ENCODE measurements at regions not wholly inside any gene's neighbourhood (a gene's known extent, or its start where the extent isn't known, plus 50 kb on each side); places are given as distances from the start of the nearest gene placed in this dataset.
A peak's percentile ranks its signal among the peaks of the same experiment; 100 is the strongest.
"Not testable (repeated sequence)": the region's sequence is repeated elsewhere in the genome, so short reads cannot be mapped to it uniquely, and the experiment has no call there.

GRCh38 chr3:107188262-107188661, 189.0 kb upstream of the CCDC54 start:
- no peak overlapping the region for H3K27ac Mint-ChIP-seq

DNA sequence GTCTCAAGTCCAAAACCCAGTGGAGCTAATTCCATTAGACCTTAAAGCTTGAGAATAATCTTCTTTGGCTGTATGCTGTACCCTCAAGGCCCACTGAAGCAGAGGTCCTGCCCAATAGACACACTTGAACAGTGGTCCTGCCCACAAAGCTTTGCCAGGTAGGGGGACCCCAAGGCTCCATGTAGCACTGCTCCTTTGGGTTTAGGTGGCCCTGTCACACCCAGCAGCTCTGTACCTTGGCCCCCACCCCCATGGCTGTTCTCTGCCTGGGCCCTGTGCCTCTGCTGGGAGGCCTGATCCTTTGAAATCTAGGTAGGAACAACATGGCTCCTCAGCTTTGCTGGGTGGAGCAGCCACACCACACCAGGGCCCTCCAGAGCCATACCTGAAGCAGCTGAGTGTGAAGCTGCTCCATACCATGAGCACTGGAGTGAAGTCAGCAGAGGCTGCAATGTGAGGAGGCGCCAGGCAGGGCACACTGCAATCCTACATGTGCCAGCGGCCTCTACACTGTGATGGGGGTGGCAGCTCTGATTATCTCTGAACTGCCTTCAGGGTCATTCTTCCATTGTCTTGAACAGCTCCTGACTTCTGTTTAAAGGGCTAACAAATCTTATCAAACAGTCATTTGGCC, 188.0 kb upstream of the CCDC54 start:
- Mint-ChIP-seq H3K4me3 (no peak overlapping the region), H3K9me3 (no peaks in the 10 kb centered on the region), H3K4me1 (no peaks in the 10 kb centered on the region), H3K27me3 (ENCODE audit: low read depth) (no peaks in the 10 kb centered on the region), H3K36me3 (ENCODE audit: low read depth) (no peaks in the 10 kb centered on the region), H3K27ac (no peak overlapping the region)
- TF ChIP-seq, protein P1, sequence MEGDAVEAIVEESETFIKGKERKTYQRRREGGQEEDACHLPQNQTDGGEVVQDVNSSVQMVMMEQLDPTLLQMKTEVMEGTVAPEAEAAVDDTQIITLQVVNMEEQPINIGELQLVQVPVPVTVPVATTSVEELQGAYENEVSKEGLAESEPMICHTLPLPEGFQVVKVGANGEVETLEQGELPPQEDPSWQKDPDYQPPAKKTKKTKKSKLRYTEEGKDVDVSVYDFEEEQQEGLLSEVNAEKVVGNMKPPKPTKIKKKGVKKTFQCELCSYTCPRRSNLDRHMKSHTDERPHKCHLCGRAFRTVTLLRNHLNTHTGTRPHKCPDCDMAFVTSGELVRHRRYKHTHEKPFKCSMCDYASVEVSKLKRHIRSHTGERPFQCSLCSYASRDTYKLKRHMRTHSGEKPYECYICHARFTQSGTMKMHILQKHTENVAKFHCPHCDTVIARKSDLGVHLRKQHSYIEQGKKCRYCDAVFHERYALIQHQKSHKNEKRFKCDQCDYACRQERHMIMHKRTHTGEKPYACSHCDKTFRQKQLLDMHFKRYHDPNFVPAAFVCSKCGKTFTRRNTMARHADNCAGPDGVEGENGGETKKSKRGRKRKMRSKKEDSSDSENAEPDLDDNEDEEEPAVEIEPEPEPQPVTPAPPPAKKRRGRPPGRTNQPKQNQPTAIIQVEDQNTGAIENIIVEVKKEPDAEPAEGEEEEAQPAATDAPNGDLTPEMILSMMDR (IDR thresholded peaks at IDR 0.05; ENCODE audit: unreplicated experiment in 3 of 3), result no peak

More at GRCh38 chr3:107188262-107188661, 189.0 kb upstream of the CCDC54 start:
- TF ChIP-seq, protein P1 (IDR thresholded peaks at IDR 0.05; ENCODE audit: unreplicated experiment in 3 of 3), result no peak
- no peak overlapping the region for H3K4me3 Mint-ChIP-seq
- H3K27me3 Mint-ChIP-seq (ENCODE audit: low read depth), result no peaks in the 10 kb centered on the region
- H3K9me3 Mint-ChIP-seq, result no peaks in the 10 kb centered on the region
- H3K36me3 Mint-ChIP-seq (ENCODE audit: low read depth), result no peaks in the 10 kb centered on the region
- H3K4me1 Mint-ChIP-seq, result no peaks in the 10 kb centered on the region

GRCh38 chr3:107193116-107193515, 184.1 kb upstream of the CCDC54 start:
- H3K36me3 Mint-ChIP-seq (ENCODE audit: low read depth), result no peaks in the 10 kb centered on the region
- no peak overlapping the region for H3K4me3 Mint-ChIP-seq
- no peaks in the 10 kb centered on the region for H3K9me3 Mint-ChIP-seq
- peaks cover 20% of the 10 kb centered on the region for H3K4me1 Mint-ChIP-seq
- no peaks in the 10 kb centered on the region for H3K27me3 Mint-ChIP-seq (ENCODE audit: low read depth)
- TF ChIP-seq, protein P1 (IDR thresholded peaks at IDR 0.05; ENCODE audit: unreplicated experiment in 3 of 3), result no peak
- H3K27ac Mint-ChIP-seq, result no peak overlapping the region

DNA sequence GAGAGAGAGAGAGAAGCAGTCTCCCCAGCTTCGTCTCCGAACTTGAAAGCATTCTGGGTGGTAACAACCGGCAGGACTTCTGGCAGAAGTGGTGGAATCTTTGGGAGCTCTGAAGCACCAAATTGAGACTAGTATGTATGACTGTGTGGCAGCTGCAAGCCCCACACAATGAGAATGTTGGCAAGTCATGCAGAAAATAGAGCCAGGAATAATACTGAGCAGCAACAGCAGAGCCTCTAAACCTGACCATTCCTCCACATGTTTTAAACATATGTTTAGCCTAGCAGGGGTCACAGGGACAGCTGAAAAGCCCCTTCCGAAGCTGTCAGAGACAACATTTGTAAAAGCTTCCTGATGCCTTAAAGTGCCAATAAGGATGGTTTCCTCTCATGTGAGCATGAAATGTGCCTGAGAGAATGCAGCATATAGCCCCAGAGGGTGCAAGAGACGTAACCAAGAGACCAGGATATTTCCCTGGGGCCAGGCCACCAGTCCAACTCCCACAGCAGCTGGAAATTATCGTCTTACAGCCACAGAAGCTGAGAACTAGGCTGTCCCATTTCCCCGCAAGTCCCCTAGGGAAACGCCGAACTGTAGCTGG, 178.6 kb upstream of the CCDC54 start:
- Mint-ChIP-seq H3K27ac (peak overlapping the region; percentile 92 to 95 (median 94)), H3K4me1 (peaks cover 55% of the 10 kb centered on the region), H3K4me3 (peak overlapping the region in 2 of 3 experiments; percentile 44 to 77), H3K27me3 (ENCODE audit: low read depth) (no peaks in the 10 kb centered on the region), H3K9me3 (no peaks in the 10 kb centered on the region), H3K36me3 (ENCODE audit: low read depth) (no peaks in the 10 kb centered on the region)
- TF ChIP-seq, protein P1 (IDR thresholded peaks at IDR 0.05; ENCODE audit: unreplicated experiment in 3 of 3), result no peak

- H3K36me3 Mint-ChIP-seq (ENCODE audit: low read depth), result no peaks in the 10 kb centered on the region
- no peaks in the 10 kb centered on the region for H3K27me3 Mint-ChIP-seq (ENCODE audit: low read depth)
Measured at GRCh38 chr3:107201146-107201545, 176.1 kb upstream of the CCDC54 start.

DNA sequence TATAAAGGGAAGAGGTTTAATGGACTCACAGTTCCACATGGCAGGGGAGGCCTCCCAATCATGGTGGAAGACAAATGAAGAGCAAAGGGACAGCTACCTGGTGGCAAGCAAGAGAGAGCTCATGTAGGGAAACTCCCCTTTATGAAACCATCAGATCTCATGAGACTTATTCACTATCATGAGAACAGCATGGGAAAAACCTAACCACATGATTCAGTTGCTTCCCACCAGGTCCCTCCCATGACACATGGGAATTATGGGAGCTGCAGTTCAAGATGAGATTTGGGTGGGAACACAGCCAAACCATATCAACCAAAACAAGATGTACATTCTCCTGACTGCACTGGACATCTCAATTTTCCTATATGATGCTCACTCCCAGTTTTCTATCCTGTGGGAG, 174.4 kb upstream of the CCDC54 start:
- not testable (repeated sequence) for H3K9me3 Mint-ChIP-seq; H3K36me3 Mint-ChIP-seq (ENCODE audit: low read depth); H3K27me3 Mint-ChIP-seq (ENCODE audit: low read depth); H3K4me3 Mint-ChIP-seq
- peaks cover 62% of the 10 kb centered on the region for H3K4me1 Mint-ChIP-seq
- H3K27ac Mint-ChIP-seq, result peak overlapping the region in 2 of 3 experiments; percentile 5 to 9

More at GRCh38 chr3:107201146-107201545, 176.1 kb upstream of the CCDC54 start:
- H3K9me3 Mint-ChIP-seq, result no peaks in the 10 kb centered on the region
- H3K4me3 Mint-ChIP-seq, result no peak overlapping the region
- TF ChIP-seq, protein P1 (IDR thresholded peaks at IDR 0.05; ENCODE audit: unreplicated experiment in 3 of 3), result no peak
- peak overlapping the region in 2 of 3 experiments; percentile 18 to 40 for H3K27ac Mint-ChIP-seq
- peaks cover 56% of the 10 kb centered on the region for H3K4me1 Mint-ChIP-seq
